IPS-11a (cell line): ENCODE measurements at regions not wholly inside any gene's neighbourhood (a gene's known extent, or its start where the extent isn't known, plus 50 kb on each side); places are given as distances from the start of the nearest gene placed in this dataset.

ENCODE experiments used
- H3K4me3 ChIP-seq: one replicate; pipeline ENCODE4 v1.5.1; 2013; ENCODE audit warnings: low read depth, low read length, control low read depth

GRCh38 chr20:61014491-61014890 is 237.6 kb upstream of the CDH4 start:
- H3K4me3 ChIP-seq: no peak overlapping the region

- H3K4me3 ChIP-seq: no peak overlapping the region
Observed at GRCh38 chr20:61015602-61016001, 236.5 kb upstream of the CDH4 start.

- H3K4me3 ChIP-seq: no peak overlapping the region
Observed at GRCh38 chr20:61019322-61019721, 232.7 kb upstream of the CDH4 start.

DNA sequence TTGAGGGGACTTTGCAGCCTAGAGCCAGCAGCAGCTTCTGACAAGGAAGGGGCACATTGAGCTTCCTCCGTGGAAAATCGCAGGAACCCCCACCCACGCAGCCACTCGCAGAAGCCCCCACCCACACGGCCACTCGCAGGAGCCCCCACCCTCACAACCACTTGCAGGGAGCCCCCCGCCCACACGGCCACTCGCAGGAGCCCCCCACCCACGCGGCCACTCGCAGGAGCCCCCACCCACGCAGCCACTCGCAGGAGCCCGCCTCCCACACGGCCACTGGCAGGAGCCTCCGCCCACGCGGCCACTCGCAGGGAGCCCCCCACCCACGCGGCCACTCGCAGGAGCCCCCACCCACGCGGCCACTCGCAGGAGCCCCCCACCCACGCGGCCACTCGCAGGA is 228.4 kb upstream of the CDH4 start:
- H3K4me3 ChIP-seq: no peak overlapping the region

DNA sequence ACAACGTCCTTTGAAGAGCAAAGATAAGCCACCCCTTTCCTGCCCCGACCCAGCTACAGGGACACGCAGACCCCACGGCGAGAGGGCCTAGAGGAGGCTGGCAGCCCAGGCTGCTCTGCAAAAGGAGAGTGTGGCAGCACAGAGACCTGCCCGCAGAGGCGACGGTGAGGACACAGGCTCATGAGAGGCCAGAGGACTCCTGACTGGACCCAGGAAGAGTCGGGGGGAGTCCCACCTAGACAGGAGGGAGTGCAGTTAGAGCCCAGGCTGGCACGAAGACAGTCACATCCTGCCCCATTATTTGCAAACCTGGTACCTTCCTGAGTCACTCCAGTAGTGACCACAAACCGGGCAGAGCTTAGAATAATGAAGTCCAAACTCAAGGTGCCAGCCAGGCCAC is 227.7 kb upstream of the CDH4 start:
- no peak overlapping the region for H3K4me3 ChIP-seq

DNA sequence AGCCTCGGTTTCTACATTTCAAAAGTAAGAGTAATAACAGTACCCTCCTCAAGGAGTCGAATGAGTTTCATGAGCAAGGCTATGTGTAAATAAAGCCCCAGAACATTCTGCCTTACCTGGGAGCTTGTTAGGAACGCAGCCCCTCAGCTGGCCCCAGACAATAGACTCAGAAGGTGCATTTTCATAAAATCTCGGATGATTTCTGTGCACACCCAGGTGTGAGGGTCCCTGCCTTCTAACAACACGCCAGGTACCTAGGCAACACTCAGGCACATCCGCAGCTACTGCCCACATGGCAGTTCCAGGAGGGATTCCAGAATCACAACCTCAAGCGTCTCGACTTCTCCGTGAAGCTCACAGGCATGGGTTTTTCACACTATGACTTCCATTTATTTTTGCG is 226.5 kb upstream of the CDH4 start:
- no peak overlapping the region for H3K4me3 ChIP-seq

GRCh38 chr20:61026173-61026572 is 225.9 kb upstream of the CDH4 start:
- H3K4me3 ChIP-seq: no peak overlapping the region

GRCh38 chr20:61026731-61027130 is 225.3 kb upstream of the CDH4 start:
- no peak overlapping the region for H3K4me3 ChIP-seq

- H3K4me3 ChIP-seq: no peak overlapping the region
Observed at GRCh38 chr20:61027218-61027617, 224.8 kb upstream of the CDH4 start.

- no peak overlapping the region for H3K4me3 ChIP-seq
Observed at GRCh38 chr20:61030130-61030529, 221.9 kb upstream of the CDH4 start.

DNA sequence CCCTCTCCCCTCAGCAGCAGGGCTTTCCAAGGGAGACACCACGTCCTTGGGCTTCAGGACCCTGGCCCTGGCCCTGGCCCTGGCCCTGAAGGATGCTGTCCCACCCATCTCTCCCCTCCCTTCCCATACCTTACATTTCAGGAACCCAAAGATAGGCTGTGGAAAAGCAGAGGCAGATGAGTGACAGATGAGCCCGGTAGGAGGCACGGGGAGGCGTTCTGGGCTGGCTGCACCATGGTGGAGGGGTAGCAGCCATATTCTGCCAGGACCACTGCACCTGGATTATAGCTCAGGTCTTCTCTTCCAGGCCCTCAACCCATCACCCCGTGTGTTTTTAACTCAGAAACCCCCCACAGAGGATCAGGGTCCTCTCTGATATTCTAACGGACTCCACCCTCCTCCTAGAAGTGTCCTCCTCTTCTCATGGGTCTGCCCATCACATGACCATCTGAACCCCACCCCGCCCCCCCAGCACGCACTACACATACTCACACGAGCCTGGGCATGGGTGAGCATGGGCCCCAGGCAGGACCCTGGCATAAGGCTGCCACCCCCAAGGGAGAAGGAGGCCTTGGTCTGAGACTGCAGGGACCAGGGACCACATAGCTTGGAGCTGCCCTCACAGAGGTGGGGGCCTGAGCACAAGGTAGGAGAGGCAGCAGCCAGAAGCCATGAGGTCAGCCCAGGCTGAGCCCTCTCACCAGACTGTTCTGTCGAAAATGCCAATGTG is 220.8 kb upstream of the CDH4 start:
- no peak overlapping the region for H3K4me3 ChIP-seq

DNA sequence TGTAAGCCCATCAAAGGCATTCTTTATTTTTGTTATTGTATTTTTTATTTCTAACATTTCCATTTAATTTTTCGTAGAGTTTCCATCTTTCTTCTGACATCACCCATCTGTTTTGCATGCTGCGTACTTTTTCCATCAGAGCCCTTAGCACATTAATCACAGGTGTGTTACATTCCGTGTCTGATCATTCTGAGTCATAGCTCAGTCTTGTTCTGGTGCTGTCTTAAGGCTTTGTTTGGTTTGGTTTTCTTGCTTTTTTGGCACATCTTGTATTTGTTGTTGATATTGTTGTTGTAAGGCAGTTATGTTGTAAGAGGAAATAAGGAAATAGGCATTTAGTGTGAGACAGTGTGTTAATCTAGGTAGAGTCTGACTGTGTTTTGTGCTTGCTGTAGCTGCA is 214.6 kb upstream of the CDH4 start:
- no peak overlapping the region for H3K4me3 ChIP-seq

DNA sequence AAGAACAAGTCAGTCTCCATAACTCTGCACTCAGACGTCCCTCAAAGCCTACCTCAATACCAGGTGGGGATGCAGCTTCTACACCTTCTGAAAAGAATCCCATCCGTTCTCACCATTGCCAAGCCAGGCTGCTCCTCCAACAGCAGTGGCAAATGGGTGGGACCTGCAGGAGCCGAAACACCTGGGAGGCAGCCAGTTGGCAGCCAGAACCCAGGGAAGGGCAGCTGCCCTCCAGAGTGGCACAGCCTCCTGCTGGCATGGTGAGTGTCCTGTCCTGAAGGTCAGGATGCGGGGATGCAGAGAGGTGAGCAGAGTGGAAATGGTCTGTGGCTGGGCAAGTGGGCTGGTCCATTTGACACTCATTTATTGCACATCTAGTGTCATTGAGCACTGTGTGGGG is 210.6 kb upstream of the CDH4 start:
- no peak overlapping the region for H3K4me3 ChIP-seq

GRCh38 chr20:61042506-61043385 is 209.3 kb upstream of the CDH4 start:
- no peak overlapping the region for H3K4me3 ChIP-seq

DNA sequence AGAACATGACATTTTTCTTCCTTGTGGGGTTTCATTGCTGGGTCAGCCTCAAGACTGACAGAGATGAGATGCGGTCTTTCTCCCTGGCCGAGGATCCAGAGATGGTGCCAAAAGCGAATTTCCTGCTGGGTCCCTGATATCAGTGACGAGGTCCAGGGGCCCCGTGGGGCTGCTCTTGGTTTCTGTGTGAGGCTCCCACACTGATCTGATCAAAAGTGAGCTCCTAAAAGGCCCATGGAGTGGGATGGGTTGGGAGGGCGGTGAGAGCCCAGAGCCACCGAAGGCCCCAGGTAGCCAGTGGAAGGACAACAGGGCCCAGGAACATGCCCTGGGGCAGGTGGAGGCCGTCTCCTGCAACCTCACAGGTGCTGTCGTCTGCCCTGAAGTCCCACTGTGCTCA is 208.4 kb upstream of the CDH4 start:
- no peak overlapping the region for H3K4me3 ChIP-seq

DNA sequence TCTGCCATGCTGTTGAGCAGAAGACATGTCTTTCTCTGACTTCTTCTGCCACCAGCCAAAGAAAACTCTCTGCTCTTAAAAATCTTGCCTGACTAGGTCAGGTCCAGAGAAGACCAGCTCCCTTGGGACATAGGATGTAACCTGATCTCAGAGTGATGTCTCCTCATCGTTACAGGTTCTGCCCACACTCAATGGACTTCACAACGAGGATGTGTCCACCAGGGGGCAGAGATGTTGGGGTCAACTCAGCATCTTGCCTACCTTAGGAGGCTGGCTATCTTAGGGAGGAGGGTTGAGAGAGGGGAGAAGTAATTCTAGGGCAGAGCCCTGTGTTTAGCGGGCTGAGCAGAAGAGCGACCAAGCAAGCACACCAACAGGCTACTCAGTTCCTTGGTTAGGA is 207.6 kb upstream of the CDH4 start:
- no peak overlapping the region for H3K4me3 ChIP-seq

GRCh38 chr20:61045091-61045490 is 207.0 kb upstream of the CDH4 start:
- no peak overlapping the region for H3K4me3 ChIP-seq

DNA sequence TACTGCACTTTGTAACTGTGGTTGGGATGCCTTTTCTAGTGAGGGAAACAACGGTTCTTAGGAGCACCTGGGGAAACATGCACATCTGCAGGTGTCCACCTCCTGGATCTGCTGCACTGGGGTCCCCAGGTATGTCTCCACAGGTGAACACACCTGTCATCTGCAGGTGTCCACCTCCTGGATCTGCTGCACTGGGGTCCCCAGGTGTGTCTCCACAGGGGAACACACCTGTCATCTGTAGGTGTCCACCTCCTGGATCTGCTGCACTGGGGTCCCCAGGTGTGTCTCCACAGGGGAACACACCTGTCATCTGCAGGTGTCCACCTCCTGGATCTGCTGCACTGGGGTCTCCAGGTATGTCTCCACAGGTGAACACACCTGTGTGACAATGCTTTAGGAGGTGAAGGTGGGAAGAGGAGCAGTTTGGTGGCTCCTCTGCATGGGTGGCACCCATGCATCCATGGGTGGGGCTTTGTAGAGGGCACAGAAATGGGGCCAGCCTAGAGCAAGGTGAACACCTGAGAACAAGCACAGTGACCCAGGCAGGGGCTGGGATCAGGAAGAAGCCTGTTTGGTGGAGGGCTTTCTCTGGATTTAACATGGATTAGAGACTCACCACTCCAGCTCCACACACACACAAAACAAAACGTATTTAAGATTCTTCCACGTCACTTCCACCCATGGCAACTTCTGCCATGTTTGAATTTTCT is 206.0 kb upstream of the CDH4 start:
- no peak overlapping the region for H3K4me3 ChIP-seq

DNA sequence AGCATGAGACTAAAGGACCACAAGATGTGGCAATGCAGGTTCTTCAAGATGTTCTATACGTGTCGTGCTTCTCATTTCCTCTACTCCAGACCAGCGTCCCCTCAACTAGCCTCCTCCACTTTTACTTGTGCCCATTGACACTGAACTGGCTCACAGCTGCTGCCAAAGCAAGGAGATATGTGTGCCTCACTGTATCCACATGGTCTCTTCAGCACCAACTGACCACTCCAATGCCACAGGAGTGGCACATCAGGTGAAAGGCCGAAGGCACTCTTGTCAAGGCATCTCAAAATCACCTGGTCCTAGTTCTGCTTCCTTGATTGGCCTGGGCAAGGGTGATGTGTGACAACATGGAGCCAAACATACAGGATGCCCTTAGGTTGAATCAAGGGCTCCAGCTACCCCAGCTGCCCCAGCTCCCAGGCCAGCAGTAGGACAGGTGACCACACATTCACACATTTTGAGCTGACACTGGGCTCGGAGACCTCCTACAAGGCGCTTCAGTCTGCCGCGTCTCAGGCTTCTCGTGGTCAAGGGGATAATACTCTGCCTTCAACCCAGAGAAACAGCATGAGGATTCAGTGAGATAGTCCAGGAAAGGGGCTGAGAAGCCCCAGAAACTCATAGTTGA is 205.2 kb upstream of the CDH4 start:
- no peak overlapping the region for H3K4me3 ChIP-seq

DNA sequence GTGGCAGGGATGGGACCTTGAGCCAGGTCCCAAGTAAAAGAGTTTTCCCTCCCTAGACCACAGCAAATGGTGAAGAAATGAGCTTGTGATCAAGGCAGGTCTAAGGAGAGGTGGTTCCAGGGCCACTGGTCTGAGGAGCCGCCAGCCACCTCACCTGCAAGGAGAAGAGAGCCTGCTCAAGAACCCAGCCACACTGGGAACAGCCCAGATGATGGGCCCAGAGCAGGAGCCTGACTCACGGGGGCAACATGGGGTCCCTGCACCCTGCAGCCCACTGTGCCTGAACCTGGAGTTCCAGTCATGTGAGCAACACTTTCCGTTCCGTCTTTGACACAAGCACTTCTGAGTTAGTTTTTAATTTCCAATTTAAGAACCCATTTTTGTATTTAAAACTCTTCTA is 204.5 kb upstream of the CDH4 start:
- H3K4me3 ChIP-seq: no peak overlapping the region

GRCh38 chr20:61048302-61048701 is 203.8 kb upstream of the CDH4 start:
- H3K4me3 ChIP-seq: no peak overlapping the region
